D341Med (cell line): ENCODE measurements at regions not wholly inside any gene's neighbourhood (a gene's known extent, or its start where the extent isn't known, plus 50 kb on each side); places are given as distances from the start of the nearest gene placed in this dataset.

Experiments
- DNase-seq: peaks from one replicate; pipeline ENCODE4 v3.0.0; 2012; ENCODE audit warnings: low spot score

DNA sequence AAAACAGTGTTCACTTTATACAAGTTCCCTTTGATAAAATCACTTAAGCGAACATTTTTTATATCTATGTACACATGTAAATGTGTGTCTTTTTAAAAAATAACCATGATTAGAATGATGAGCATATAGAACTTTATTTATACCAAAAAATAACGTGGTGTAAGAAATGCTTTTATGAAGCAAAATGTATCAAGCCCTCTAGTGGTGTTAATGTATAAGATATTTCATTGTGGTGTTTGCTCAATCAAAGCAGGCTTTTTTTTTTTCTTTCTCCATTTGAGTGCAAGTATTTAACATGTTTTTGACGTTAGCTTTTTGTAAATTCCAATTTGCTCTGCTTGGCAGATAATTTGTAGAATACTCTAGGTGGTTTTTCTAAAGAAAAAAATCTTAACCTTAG is 2092.4 kb upstream of the TENM3 start:
- peak; percentile 12 for DNase-seq

DNA sequence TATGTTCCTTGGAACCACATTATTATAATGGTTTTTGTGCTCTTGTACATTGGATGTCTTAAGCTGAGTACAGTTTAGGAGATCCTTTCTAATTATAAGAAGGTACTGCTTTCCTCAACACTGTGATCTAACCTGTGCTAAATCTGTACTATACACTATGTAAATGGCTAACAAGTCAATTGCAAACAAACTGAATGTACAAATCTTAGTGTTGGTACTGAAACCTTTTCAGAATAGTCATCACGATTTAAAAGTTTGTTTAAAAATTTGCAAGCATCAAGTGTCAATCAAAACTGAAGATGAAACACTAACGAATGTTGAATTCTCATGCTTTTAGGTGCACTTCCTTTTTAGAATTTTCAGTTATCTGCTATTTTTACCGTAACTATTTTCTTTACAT is 2090.4 kb upstream of the TENM3 start:
- no peak for DNase-seq

GRCh38 chr4:180153587-180153986 is 2089.6 kb upstream of the TENM3 start:
- no peak for DNase-seq

DNA sequence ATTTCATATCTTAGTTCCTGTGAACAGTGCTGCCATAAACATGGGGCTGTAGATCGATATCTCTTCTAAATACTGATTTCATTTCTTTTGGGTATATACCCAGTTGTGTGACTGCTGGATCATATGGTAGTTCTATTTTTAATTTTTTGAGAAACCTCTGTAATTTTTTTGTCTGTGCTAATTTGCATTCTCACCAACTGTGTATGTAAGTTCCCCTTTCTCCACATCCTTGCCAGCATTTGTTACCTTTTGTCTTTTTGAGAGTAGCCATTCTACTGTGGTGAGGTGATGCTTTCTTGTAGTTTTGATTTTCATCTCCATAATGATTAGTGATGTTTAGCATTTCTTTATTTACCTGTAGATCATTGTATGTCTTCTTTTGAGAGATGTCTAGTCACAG is 2086.5 kb upstream of the TENM3 start:
- DNase-seq: no peak

DNA sequence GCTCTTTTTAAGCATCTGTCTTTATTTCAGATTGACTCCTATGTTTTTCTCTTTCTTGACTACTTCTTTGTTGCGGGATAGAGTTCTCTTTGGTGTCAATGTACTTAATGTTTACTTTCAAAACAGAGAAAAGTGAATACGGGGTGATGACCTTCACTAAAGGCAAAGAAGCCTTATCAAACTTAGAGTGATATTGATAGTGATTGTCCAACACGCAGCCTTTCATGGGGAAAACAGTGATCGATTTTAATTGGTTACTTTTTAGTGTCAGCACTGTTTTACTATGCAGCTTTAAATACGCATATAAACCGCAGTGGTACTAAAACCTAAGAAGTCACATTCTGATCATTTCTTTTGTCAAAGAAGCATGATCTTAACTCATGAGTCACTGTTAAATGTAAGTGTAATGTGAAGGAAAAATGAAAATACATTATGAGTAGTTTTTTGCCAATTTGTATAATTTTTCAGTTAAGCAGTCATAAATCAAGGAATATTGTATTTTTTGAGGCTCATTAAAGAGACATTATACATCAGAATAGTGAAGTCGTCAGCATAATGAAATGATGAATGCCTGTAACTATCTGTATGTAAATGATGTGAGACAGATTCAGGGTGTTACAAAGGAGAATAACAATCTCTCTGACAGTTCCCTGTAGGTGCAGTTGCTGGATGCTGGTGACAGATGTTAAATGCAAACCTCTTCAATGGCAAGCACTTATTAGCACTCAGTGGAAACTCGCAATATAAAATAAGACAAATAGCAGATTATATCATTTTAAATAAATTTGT is 2082.8 kb upstream of the TENM3 start:
- no peak for DNase-seq

GRCh38 chr4:180164799-180165198 is 2078.4 kb upstream of the TENM3 start:
- DNase-seq: no peak

DNA sequence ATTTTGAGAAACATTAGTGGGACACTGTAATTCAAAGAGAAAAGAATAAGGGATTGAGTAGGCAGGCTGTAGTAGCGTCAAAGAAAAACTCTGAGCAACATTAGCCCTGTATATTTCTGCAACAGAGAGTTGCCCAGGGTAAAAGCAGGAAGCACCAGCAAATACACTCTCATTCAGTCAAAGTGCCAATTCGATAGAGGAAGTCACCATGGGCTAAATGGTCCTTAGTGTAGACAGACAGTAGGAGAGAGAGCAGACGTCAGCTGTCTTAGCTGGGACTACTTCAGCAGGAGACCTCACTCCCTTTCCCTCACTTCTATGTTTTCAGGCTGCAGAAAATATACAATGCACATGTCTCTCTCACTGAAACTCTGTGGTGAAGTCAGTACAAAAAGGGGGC is 2073.8 kb upstream of the TENM3 start:
- DNase-seq: no peak

- DNase-seq: no peak
These were observed 2073.2 kb upstream of the TENM3 start for GRCh38 chr4:180169966-180170365.

GRCh38 chr4:180179146-180179545 is 2064.1 kb upstream of the TENM3 start:
- DNase-seq: no peak

DNA sequence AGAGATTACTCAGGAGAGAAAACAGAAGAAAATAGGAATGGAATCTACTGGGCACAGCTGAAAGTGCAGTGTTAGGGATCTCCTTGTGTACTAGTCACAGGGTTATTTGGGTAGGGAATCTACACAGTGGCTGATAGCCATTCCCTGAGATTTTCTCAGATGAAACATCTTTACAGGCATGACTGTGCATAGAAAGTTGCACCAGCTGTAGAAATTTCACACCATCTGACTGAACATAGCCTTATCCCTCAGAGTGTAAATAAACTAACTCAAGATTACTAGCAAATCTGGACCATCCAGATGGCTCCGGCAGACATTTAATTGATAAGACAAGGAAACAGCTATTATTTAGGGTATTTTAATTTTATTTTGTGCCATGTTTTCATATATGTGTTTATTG is 2053.5 kb upstream of the TENM3 start:
- DNase-seq: peak; percentile 37

GRCh38 chr4:180190382-180190781 is 2052.8 kb upstream of the TENM3 start:
- no peak for DNase-seq

- no peak for DNase-seq
These were observed 2045.7 kb upstream of the TENM3 start for GRCh38 chr4:180197471-180197870.

DNA sequence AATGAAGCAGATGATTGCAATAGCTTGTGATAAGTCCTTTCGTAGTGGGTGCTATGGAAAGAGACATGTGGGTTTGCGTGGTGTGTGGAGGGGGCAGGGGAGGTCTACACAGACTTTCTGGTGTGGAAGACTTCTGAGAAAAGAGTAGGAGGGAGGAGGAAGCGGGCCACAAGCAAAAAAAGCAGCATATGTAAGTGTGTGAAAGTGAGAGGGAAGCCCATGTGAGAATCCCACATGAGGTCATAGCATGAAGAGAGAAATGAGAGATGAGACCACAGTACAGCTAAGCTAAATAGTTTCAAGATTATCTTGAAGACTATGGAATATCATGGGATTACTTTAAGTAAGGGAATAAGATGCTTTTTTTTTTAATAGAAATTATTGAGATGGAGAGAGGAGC is 2039.9 kb upstream of the TENM3 start:
- no peak for DNase-seq

- DNase-seq: no peak
These were observed 2037.9 kb upstream of the TENM3 start for GRCh38 chr4:180205276-180205675.

DNA sequence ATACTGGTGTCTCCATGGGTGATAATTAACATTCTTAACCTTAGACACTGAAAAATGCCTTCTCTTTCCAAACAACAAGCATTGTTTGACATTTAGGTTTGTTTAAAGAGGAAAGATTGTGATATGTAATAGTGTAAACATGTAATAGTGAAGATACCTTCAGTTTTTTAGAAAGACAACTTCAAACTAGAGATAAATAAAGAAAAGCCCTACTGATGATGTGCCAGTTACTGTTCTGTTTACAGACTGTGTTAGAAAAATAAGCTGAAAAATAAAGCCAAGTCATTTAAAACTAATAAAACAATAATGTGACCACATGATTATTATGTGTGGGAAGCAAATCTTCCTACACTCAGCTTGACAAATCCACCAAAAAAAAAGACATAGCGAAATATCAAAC is 2035.3 kb upstream of the TENM3 start:
- no peak for DNase-seq

- no peak for DNase-seq
These were observed 2026.1 kb upstream of the TENM3 start for GRCh38 chr4:180217070-180217469.

DNA sequence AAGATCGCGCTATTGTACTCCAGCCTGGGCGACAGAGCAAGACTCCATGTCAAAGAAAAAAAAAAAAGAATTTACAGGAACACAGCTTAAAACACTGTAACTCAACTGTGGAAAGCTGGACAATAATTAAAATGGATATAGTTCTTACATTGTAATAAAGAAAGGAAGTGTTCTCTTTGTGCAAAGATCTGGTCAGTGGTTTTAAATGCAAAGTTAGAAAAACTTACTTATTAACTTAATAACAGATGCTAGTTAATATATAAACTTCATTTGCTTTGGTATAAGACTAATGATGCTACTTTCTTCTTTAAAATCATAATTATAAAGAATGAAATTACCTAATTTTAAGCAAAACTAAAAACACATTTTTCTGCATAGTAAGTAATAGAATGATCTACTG is 2024.1 kb upstream of the TENM3 start:
- no peak for DNase-seq

GRCh38 chr4:180225977-180226376 is 2017.2 kb upstream of the TENM3 start:
- no peak for DNase-seq

GRCh38 chr4:180234730-180235129 is 2008.5 kb upstream of the TENM3 start:
- peak; percentile 36 for DNase-seq

GRCh38 chr4:180240670-180241069 is 2002.5 kb upstream of the TENM3 start:
- no peak for DNase-seq

- DNase-seq: no peak
These were observed 1989.8 kb upstream of the TENM3 start for GRCh38 chr4:180253419-180253818.

DNA sequence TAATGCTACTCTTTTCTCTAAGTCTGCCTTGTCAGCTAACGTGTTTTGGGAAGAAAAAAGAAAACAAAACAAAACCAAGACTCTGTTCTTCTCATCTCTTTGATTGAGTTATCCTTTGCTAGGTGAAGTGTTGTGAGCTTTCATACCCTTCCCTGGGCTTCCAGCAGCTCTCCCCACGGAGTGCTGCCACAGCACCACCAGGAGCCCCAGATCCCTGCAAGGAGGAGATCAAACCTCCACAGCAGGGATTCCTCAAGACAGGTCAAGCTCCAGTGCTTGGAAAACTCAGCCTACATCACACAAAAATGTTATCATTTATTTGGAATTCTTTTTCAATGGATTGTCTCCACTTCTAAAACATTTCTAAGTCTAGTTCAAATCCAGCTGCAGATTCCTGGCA is 1981.9 kb upstream of the TENM3 start:
- no peak for DNase-seq

GRCh38 chr4:180280076-180280475 is 1963.1 kb upstream of the TENM3 start:
- no peak for DNase-seq

DNA sequence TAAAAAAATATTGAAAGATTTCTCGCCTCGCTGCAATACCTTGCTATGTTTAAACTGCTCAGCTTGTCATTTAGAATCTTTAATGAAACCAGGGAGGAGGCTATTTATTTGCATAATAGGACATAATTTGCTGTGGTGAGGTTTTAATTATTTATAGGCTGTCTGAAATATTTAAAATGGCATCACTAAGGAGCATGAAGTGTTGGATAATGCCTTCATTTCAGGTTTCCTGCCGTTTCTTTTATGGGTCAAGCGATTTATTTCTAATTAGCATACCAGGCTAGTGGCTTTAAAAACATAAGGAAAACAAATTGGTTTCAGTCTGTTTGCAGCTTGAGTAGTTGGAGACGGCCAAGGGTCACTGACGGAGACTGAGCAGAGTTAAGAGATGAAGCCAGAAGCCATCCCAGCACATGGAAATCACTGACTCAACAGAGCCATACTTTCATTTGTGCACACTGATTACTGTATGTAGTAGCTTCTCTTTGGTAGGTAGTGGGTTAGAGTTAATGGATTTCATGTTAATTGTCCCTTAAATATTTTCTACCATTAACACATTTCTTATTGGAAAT is 1962.4 kb upstream of the TENM3 start:
- no peak for DNase-seq
